GM12892 (cell line): ENCODE measurements at regions not wholly inside any gene's neighbourhood (a gene's known extent, or its start where the extent isn't known, plus 50 kb on each side); places are given as distances from the start of the nearest gene placed in this dataset.
A peak's percentile ranks its signal among the peaks of the same experiment; 100 is the strongest.

Source experiments
- DNase-seq: peaks from one replicate; pipeline ENCODE4 v3.0.0; 2011; ENCODE audit not compliant: insufficient read length
- FAIRE-seq: peaks from 2 replicates; lab custom pipeline; 2011; peaks lifted over from hg19 to GRCh38; lab: Jason Lieb, UNC
- POLR2A ChIP-seq: IDR thresholded peaks from 2 replicates; pipeline ENCODE4 v1.6.1; 2011; ENCODE audit warnings: low read depth, low read length, control low read depth
- POLR2AphosphoS5 ChIP-seq: IDR thresholded peaks from 2 replicates; pipeline ENCODE4 v1.6.1; 2011; ENCODE audit warnings: low read depth, low read length, control low read depth
- TAF1 ChIP-seq: IDR thresholded peaks from 2 replicates; pipeline ENCODE4 v1.6.1; 2011; ENCODE audit warnings: low read depth, mild to moderate bottlenecking, control low read depth, low read length, borderline replicate concordance

DNA sequence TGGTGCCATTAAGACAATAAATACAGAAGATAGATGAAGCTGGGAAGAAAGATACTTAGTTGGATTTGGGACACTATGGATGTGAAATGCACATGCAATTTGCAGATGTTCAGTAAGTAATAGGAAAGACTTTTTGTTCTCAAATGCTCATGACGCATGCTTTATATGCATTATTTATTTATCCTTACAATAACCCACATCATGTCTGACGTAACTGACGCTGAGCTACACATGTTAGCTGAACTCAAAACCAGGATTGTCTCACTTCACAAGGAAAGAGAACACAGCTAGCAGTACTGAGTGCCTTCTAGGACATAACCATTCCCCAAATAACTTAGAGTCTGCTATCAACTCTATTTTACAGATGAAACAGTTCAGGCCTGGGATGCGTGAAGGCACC is 463.4 kb downstream of the FGF9 start:
- TF ChIP-seq POLR2AphosphoS5 (no peak), TAF1 (no peak), POLR2A (no peak)
- no peak for DNase-seq
- no peak for FAIRE-seq

- DNase-seq (no peak), FAIRE-seq (no peak)
- TF ChIP-seq POLR2A (no peak), TAF1 (no peak), POLR2AphosphoS5 (no peak)
Measured at GRCh38 chr13:22135446-22135845, 464.6 kb downstream of the FGF9 start.

- FAIRE-seq (no peak), DNase-seq (no peak)
- TF ChIP-seq POLR2AphosphoS5: no peak
- TF ChIP-seq TAF1: no peak
- no peak for TF ChIP-seq POLR2A
Measured at GRCh38 chr13:22137361-22138050, 466.6 kb downstream of the FGF9 start.

- no peak for TF ChIP-seq POLR2AphosphoS5
- no peak for TF ChIP-seq TAF1
- no peak for TF ChIP-seq POLR2A
- FAIRE-seq (no peak), DNase-seq (no peak)
Measured at GRCh38 chr13:22138947-22139346, 468.1 kb downstream of the FGF9 start.

DNA sequence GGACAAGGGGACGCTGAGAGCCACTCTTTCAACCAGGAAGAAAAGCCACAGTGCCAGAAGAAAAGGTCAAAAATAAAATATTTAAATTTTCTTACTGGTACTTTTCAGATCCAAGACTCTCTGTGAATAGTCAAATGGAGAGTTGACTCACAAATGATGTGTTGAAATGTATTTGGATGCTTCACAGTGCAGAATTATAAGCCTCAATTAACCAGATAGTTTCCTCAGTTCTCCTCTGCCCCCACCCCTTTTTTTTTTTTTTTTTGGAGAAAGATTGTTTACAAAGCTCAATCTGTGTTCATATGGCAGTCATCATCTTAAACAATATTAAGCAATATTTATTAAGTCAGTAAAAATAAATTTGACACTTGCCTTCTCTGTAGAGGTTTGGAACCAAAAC is 470.8 kb downstream of the FGF9 start:
- no peak for DNase-seq
- FAIRE-seq: no peak
- no peak for TF ChIP-seq POLR2AphosphoS5
- TF ChIP-seq POLR2A: no peak

DNA sequence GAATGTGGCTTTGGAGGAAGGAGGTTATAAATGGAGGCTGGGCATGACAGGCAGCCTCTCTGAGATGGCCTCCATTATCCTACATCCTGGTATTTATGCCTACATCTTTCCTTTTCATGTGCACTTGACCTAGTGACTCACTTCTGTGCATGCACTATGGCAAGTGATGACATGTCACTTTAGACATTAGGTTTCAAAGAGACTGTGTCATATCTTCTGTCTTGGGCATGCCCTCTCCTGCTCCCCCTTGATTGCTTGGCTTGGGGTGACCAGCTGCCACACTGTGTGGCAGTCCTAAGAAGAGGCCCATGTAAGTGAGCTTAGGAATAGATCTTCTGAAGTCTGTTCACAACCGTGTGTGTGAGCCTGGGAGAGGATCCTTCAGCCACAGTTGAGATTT is 472.8 kb downstream of the FGF9 start:
- no peak for DNase-seq
- FAIRE-seq: no peak
- TF ChIP-seq POLR2AphosphoS5 (no peak), POLR2A (no peak), TAF1 (no peak)

DNA sequence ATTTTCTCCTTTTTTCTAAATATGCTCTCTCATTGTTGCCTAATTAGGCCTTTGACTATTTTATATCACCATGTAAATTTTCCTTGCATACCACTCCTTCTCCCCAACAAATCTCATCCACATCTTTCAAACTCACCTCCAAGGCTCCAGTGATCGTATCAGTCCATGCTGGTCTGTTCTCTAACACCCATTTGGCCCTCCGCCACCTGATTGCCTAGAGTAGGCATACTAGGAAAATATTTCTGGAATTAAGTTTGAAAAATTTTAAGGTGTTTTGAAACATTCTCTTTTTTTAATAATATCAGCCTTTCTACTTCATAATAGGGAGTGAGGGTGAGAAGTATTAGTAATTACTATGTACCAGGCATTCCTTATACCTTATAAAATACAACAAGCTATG is 473.9 kb downstream of the FGF9 start:
- no peak for TF ChIP-seq POLR2AphosphoS5
- no peak for TF ChIP-seq TAF1
- no peak for TF ChIP-seq POLR2A
- FAIRE-seq (no peak), DNase-seq (no peak)

- DNase-seq: no peak
- FAIRE-seq: no peak
- TF ChIP-seq POLR2AphosphoS5: no peak
- TF ChIP-seq TAF1: no peak
- no peak for TF ChIP-seq POLR2A
Measured at GRCh38 chr13:22148187-22148586, 477.3 kb downstream of the FGF9 start.

DNA sequence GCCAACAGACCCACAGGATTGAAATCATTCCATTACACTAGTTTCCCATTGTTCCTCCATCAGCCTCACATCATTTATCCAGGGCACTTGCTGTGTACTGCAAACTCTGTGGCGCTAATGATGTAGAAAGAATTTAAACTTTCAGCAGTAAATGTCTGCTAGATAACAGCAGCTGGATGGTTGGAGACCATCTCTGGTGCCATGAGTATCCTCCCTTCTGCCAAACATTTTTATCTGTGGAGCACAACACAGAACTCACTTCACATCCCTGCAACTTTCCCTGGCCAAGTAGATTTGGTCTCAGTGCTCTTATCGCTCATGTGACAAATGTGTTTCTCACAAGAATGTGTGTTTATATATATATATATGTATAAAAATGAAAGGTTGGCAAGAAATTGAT is 481.9 kb downstream of the FGF9 start:
- no peak for FAIRE-seq

GRCh38 chr13:22154041-22154440 is 483.2 kb downstream of the FGF9 start:
- TF ChIP-seq POLR2AphosphoS5 (no peak), POLR2A (no peak), TAF1 (no peak)
- DNase-seq: no peak
- no peak for FAIRE-seq

More for the DNA sequence above, 481.9 kb downstream of the FGF9 start:
- no peak for DNase-seq
- TF ChIP-seq POLR2AphosphoS5 (no peak), POLR2A (no peak), TAF1 (no peak)

DNA sequence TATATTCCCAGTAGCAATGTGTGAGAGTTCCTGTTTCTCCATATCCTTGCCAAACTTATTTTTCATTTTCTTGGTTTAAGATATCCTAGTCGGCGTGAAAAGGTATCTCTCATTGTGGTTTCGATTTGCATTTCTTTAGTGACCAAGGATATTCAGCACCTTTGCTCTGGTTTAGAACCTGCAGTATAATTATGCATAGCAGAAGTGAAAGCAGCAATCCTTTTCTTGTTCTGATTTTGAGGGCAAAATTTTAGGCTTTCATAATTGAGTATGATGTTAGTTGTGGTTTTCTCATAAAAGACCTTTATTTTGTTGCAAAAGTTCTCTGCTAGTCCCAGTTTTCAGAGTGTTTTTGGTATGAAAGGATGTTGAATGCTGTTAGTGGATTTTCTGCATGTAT is 491.0 kb downstream of the FGF9 start:
- DNase-seq (peak; percentile 1), FAIRE-seq (peak; percentile 84)
- no peak for TF ChIP-seq POLR2A
- no peak for TF ChIP-seq POLR2AphosphoS5
- TF ChIP-seq TAF1: no peak

GRCh38 chr13:22162889-22163288 is 492.0 kb downstream of the FGF9 start:
- no peak for TF ChIP-seq POLR2A
- TF ChIP-seq TAF1: no peak
- TF ChIP-seq POLR2AphosphoS5: no peak
- no peak for FAIRE-seq
- DNase-seq: no peak
